ENCODE measurements at regions not wholly inside any gene's neighbourhood (a gene's known extent, or its start where the extent isn't known, plus 50 kb on each side); places are given as distances from the start of the nearest gene placed in this dataset.

GRCh38 chr9:103802068-103802467, 292.0 kb upstream of the SMC2 start (continued):
- TF ChIP-seq, protein P1, sequence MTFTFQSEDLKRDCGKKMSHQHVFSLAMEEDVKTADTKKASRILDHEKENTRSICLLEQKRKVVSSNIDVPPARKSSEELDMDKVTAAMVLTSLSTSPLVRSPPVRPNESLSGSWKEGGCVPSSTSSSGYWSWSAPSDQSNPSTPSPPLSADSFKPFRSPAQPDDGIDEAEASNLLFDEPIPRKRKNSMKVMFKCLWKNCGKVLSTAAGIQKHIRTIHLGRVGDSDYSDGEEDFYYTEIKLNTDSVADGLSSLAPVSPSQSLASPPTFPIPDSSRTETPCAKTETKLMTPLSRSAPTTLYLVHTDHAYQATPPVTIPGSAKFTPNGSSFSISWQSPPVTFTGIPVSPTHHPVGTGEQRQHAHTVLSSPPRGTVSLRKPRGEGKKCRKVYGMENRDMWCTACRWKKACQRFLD (tag by site-specific recombination; IDR thresholded peaks at IDR 0.05): no peak
- TF ChIP-seq ZNF768 (tag by site-specific recombination; IDR thresholded peaks at IDR 0.05) (no peak), ZNF138 (tag by site-specific recombination; IDR thresholded peaks at IDR 0.05; ENCODE audit: borderline replicate concordance) (no peak)

DNA sequence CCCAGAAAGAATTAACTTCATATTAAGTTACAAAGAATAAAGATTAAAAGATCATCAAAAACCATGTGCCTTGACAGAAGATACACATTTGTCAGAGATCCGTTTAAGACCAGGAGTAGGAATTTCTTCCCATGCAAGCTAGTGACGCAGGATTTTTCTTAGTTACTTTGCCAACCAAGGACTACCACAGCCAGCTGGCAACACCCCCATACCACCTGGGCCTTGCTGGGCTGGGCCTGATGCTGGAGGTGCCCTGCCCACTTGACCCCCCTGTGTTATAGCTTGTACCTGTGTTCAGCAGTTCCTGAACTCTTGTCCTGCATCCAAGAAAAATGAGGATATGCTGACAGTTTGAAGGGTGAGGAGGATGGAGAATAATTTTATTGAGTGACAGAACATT, 290.9 kb upstream of the SMC2 start:
- POLR2A ChIA-PET: no interaction called here
- H3K4me3 ChIP-seq (ENCODE audit: low read depth, low read length): no peak overlapping the region
- no peak overlapping the region for H3K27ac ChIP-seq (ENCODE audit: extremely low read depth, low read depth, low read length)
- no peak for TF ChIP-seq ZNF416 (tag by site-specific recombination; IDR thresholded peaks at IDR 0.05)
- no peak for TF ChIP-seq MZF1 (tag by site-specific recombination; IDR thresholded peaks at IDR 0.05; ENCODE audit: borderline replicate concordance)
- no peak for TF ChIP-seq ZBTB17 (tag by site-specific recombination; IDR thresholded peaks at IDR 0.05)
- no peak for TF ChIP-seq EGR2 (tag by site-specific recombination; IDR thresholded peaks at IDR 0.05; ENCODE audit: low read depth)
- TF ChIP-seq ZNF571 (tag by site-specific recombination; IDR thresholded peaks at IDR 0.05): no peak
- TF ChIP-seq, protein P2, sequence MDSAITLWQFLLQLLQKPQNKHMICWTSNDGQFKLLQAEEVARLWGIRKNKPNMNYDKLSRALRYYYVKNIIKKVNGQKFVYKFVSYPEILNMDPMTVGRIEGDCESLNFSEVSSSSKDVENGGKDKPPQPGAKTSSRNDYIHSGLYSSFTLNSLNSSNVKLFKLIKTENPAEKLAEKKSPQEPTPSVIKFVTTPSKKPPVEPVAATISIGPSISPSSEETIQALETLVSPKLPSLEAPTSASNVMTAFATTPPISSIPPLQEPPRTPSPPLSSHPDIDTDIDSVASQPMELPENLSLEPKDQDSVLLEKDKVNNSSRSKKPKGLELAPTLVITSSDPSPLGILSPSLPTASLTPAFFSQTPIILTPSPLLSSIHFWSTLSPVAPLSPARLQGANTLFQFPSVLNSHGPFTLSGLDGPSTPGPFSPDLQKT (IDR thresholded peaks at IDR 0.05; ENCODE audit: borderline replicate concordance, low read depth, low read length): no peak
- no peak for TF ChIP-seq ZNF132 (tag by site-specific recombination; IDR thresholded peaks at IDR 0.05; ENCODE audit: borderline replicate concordance)
- no peak for TF ChIP-seq TRIM28 (IDR thresholded peaks at IDR 0.05; ENCODE audit: borderline replicate concordance, low read length)
- TF ChIP-seq ZNF311 (tag by site-specific recombination; IDR thresholded peaks at IDR 0.05; ENCODE audit: borderline replicate concordance): no peak
- CTCF ChIA-PET: no interaction called here
- H3K9me3 ChIP-seq (ENCODE audit: control insufficient read depth, insufficient read depth, low read depth, low read length): no peaks in the 10 kb centered on the region
- no peaks in the 10 kb centered on the region for H3K36me3 ChIP-seq (ENCODE audit: control insufficient read depth in 2 of 2, insufficient read depth in 1 of 2, low read length in 2 of 2)
- no peaks in the 10 kb centered on the region for H3K4me1 ChIP-seq (ENCODE audit: control insufficient read depth, insufficient read depth, low read length)

DNA sequence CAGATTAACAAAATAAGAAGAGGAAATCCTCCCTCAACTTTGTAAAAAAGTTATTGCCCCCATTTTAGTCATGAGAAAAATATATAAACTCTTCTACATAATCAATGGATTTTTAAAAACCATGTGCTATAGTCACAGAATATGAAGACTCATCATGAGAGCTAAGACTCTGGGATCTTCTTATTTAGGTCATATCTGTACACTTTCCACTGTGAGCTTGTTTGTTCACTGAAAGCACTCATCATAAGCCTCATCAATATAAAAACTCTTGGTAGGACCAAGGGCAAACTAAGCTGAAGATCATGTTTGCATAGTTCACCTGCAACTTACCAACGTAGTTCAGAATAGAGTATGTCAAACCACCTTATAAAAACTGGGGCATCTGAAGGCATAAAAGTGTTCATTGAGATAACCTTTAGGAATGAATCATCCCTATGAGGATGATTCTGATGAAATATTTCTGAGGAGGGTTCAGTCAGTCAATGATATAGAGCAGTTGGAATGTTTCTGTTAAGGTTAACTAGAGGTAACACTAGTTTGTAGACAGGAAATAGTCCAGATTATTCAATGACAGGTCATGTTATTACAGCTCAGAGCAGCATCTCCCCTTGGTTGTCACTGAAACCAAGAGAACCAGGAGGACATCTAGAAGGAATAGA, 289.9 kb upstream of the SMC2 start:
- no peaks in the 10 kb centered on the region for H3K36me3 ChIP-seq (ENCODE audit: control insufficient read depth in 2 of 2, insufficient read depth in 1 of 2, low read length in 2 of 2)
- H3K4me1 ChIP-seq (ENCODE audit: control insufficient read depth, insufficient read depth, low read length): no peaks in the 10 kb centered on the region
- ChIA-PET CTCF (interaction anchor here (0.5 kb wide), 1 partner anchor 216 kb away, joined by 3 read pairs; no protein-coding TSS in a partner anchor), POLR2A (no interaction called here)
- no peaks in the 10 kb centered on the region for H3K9me3 ChIP-seq (ENCODE audit: control insufficient read depth, insufficient read depth, low read depth, low read length)
- no peak overlapping the region for H3K27ac ChIP-seq (ENCODE audit: extremely low read depth, low read depth, low read length)
- no peak overlapping the region for H3K4me3 ChIP-seq (ENCODE audit: low read depth, low read length)
- TF ChIP-seq ZBTB11 (tag by site-specific recombination; conservative IDR thresholded peaks at IDR 0.05; ENCODE audit: low read depth): no peak
- TF ChIP-seq BCL11A (tag by site-specific recombination; IDR thresholded peaks at IDR 0.05; ENCODE audit: low read depth): no peak
- TF ChIP-seq ZSCAN23 (tag by site-specific recombination; IDR thresholded peaks at IDR 0.05): no peak
- TF ChIP-seq ZNF211 (tag by site-specific recombination; IDR thresholded peaks at IDR 0.05; ENCODE audit: low read depth): no peak
- no peak for TF ChIP-seq ZNF707 (tag by site-specific recombination; IDR thresholded peaks at IDR 0.05)
- no peak for TF ChIP-seq ZBTB20 (tag by site-specific recombination; IDR thresholded peaks at IDR 0.05)
- no peak for TF ChIP-seq GLI4 (tag by site-specific recombination; IDR thresholded peaks at IDR 0.05)
- TF ChIP-seq REPIN1 (tag by site-specific recombination; IDR thresholded peaks at IDR 0.05; ENCODE audit: low read depth): no peak
- TF ChIP-seq ZNF677 (tag by site-specific recombination; IDR thresholded peaks at IDR 0.05): no peak
- no peak for TF ChIP-seq ZBTB49 (tag by site-specific recombination; IDR thresholded peaks at IDR 0.05; ENCODE audit: low read depth)
- TF ChIP-seq ZNF596 (tag by site-specific recombination; IDR thresholded peaks at IDR 0.05): no peak
- no peak for TF ChIP-seq ZNF558 (tag by site-specific recombination; IDR thresholded peaks at IDR 0.05)
- TF ChIP-seq ZNF16 (tag by site-specific recombination; IDR thresholded peaks at IDR 0.05; ENCODE audit: low read depth): no peak
- no peak for TF ChIP-seq ZNF571 (tag by site-specific recombination; IDR thresholded peaks at IDR 0.05)
- TF ChIP-seq ZNF624 (tag by site-specific recombination; IDR thresholded peaks at IDR 0.05): no peak
